H9 (cell line): ENCODE measurements at regions not wholly inside any gene's neighbourhood (a gene's known extent, or its start where the extent isn't known, plus 50 kb on each side); places are given as distances from the start of the nearest gene placed in this dataset.

Experiments
- DNase-seq: peaks from one replicate; pipeline ENCODE4 v3.0.0-alpha.2; 2017
- H2AFZ ChIP-seq: one replicate; pipeline ENCODE4 v1.6.1; 2013; ENCODE audit warnings: mild to moderate bottlenecking, low read length, control low read depth, moderate library complexity
- H2AK5ac ChIP-seq: 2 replicates; pipeline ENCODE4 v1.6.1; 2013; ENCODE audit warnings: low read length, control low read depth, mixed read lengths; ENCODE audit not compliant: insufficient read length
- H2BK120ac ChIP-seq: one replicate; pipeline ENCODE4 v1.6.1; 2013; ENCODE audit warnings: low read depth, mild to moderate bottlenecking, low read length, control low read depth, inconsistent platforms; ENCODE audit not compliant: poor library complexity, severe bottlenecking
- H2BK12ac ChIP-seq: 2 replicates; pipeline ENCODE4 v1.6.1; 2013; ENCODE audit warnings: low read length, control low read depth, mixed read lengths, low read depth; ENCODE audit not compliant: insufficient read length
- H2BK15ac ChIP-seq: 2 replicates; pipeline ENCODE4 v1.6.1; 2013; ENCODE audit warnings: low read depth, low read length, control low read depth
- H2BK20ac ChIP-seq: one replicate; pipeline ENCODE4 v1.6.1; 2013; ENCODE audit warnings: low read depth, mild to moderate bottlenecking, low read length, control low read depth, inconsistent platforms; ENCODE audit not compliant: poor library complexity, severe bottlenecking
- H2BK5ac ChIP-seq: 2 replicates; pipeline ENCODE4 v1.6.1; 2013; ENCODE audit warnings: low read length, control low read depth, mixed read lengths; ENCODE audit not compliant: insufficient read length
- H3K14ac ChIP-seq: 2 replicates; pipeline ENCODE4 v1.6.1; 2013; ENCODE audit warnings: low read length, control low read depth; ENCODE audit not compliant: insufficient read depth
- H3K18ac ChIP-seq: 2 replicates; pipeline ENCODE4 v1.6.1; 2013; ENCODE audit warnings: low read depth, mild to moderate bottlenecking, mixed read lengths, low read length, control low read depth; ENCODE audit not compliant: insufficient read length
- H3K23ac ChIP-seq: 2 replicates; pipeline ENCODE4 v1.6.1; 2013; ENCODE audit warnings: low read length, control low read depth, mixed read lengths, low read depth; ENCODE audit not compliant: insufficient read length
- H3K23me2 ChIP-seq: 2 replicates; pipeline ENCODE4 v1.6.1; 2013; ENCODE audit warnings: low read depth, mild to moderate bottlenecking, mixed read lengths, low read length, control low read depth; ENCODE audit not compliant: insufficient read length, poor library complexity, severe bottlenecking
- H3K27ac ChIP-seq: 2 replicates; pipeline ENCODE4 v1.5.1; 2013; ENCODE audit warnings: low read length, control low read depth, mixed read lengths, low read depth; ENCODE audit not compliant: insufficient read length
- H3K27me3 ChIP-seq: 2 replicates; pipeline ENCODE4 v1.6.1; 2013; ENCODE audit warnings: low read length, control low read depth, inconsistent platforms; ENCODE audit not compliant: insufficient read depth
- H3K4ac ChIP-seq: 2 replicates; pipeline ENCODE4 v1.6.1; 2013; ENCODE audit warnings: low read depth, mild to moderate bottlenecking, control low read depth, inconsistent platforms, low read length, moderate library complexity
- H3K4me1 ChIP-seq: 2 replicates; pipeline ENCODE4 v1.6.1; 2013; ENCODE audit warnings: low read length, control low read depth, inconsistent platforms; ENCODE audit not compliant: insufficient read depth
- H3K4me2 ChIP-seq: 2 replicates; pipeline ENCODE4 v1.6.1; 2013; ENCODE audit warnings: low read length, control low read depth, mixed read lengths; ENCODE audit not compliant: insufficient read length, insufficient read depth
- H3K56ac ChIP-seq: 2 replicates; pipeline ENCODE4 v1.6.1; 2013; ENCODE audit warnings: low read depth, mild to moderate bottlenecking, mixed read lengths, low read length, control low read depth; ENCODE audit not compliant: insufficient read length
- H3K79me1 ChIP-seq: 2 replicates; pipeline ENCODE4 v1.6.1; 2013; ENCODE audit warnings: low read depth, mild to moderate bottlenecking, moderate library complexity, low read length, control low read depth, inconsistent platforms; ENCODE audit not compliant: insufficient read depth, poor library complexity, severe bottlenecking
- H3K79me2 ChIP-seq: 2 replicates; pipeline ENCODE4 v1.6.1; 2013; ENCODE audit warnings: low read length, control low read depth, inconsistent platforms; ENCODE audit not compliant: insufficient read depth
- H3K9ac ChIP-seq: 2 replicates; pipeline ENCODE4 v1.6.1; 2013; ENCODE audit warnings: low read length, control low read depth, mixed read lengths; ENCODE audit not compliant: insufficient read length; ENCODE audit errors: extremely low read depth
- H3K9me3 ChIP-seq: one replicate; pipeline ENCODE4 v1.6.1; 2013; ENCODE audit warnings: low read depth, low read length, inconsistent platforms; ENCODE audit not compliant: control insufficient read depth
- H3T11ph ChIP-seq: one replicate; pipeline ENCODE4 v1.6.1; 2013; ENCODE audit warnings: mild to moderate bottlenecking, low read length, control low read depth, inconsistent platforms
- H4K20me1 ChIP-seq: one replicate; pipeline ENCODE4 v1.6.1; 2013; ENCODE audit not compliant: control insufficient read depth, insufficient read length, insufficient read depth
- H4K5ac ChIP-seq: 2 replicates; pipeline ENCODE4 v1.6.1; 2013; ENCODE audit warnings: low read depth, mild to moderate bottlenecking, mixed read lengths, low read length, control low read depth; ENCODE audit not compliant: insufficient read length
- H4K8ac ChIP-seq: replicated peaks from 2 replicates; pipeline ENCODE4 v1.6.1; 2013; ENCODE audit warnings: low read length, control low read depth, mixed read lengths, low read depth; ENCODE audit not compliant: insufficient read length
- H4K91ac ChIP-seq: 2 replicates; pipeline ENCODE4 v1.6.1; 2013; ENCODE audit warnings: low read depth, mild to moderate bottlenecking, moderate library complexity, mixed read lengths, low read length, control low read depth; ENCODE audit not compliant: insufficient read length
- H3K27ac Mint-ChIP-seq, 3 experiments: 2 replicates in 2 of 3; 3 replicates in 1 of 3; pipeline ENCODE4 v1.8.0; 2020 to 2021; ENCODE audit warnings: mixed read lengths in 3 of 3, mild to moderate bottlenecking in 1 of 3, moderate library complexity in 1 of 3
- H3K27me3 Mint-ChIP-seq: 2 replicates; pipeline ENCODE4 v1.8.0; 2021; ENCODE audit warnings: low read depth, mild to moderate bottlenecking, moderate library complexity, mixed read lengths
- H3K36me3 Mint-ChIP-seq, 3 experiments: 2 replicates in 2 of 3; 3 replicates in 1 of 3; pipeline ENCODE4 v1.8.0; 2020 to 2021; ENCODE audit warnings: low read depth in 3 of 3, mixed read lengths in 3 of 3; ENCODE audit not compliant: insufficient read depth in 1 of 3
- H3K4me1 Mint-ChIP-seq, 2 experiments: 2 replicates each; pipeline ENCODE4 v1.8.0; 2020; ENCODE audit warnings: mixed read lengths in 2 of 2
- H3K4me3 Mint-ChIP-seq, 2 experiments: 2 replicates in 1 of 2; 3 replicates in 1 of 2; pipeline ENCODE4 v1.8.0; 2020 to 2021; ENCODE audit warnings: mild to moderate bottlenecking in 2 of 2, mixed read lengths in 2 of 2, moderate library complexity in 1 of 2
- H3K9me3 Mint-ChIP-seq, 2 experiments: 2 replicates in 1 of 2; 3 replicates in 1 of 2; pipeline ENCODE4 v1.8.0; 2020; ENCODE audit warnings: mild to moderate bottlenecking in 2 of 2, mixed read lengths in 2 of 2, moderate library complexity in 1 of 2
- WGBS: extraction: QIAGEN DNeasy Blood & Tissue Kit; methylation state at CpG from one replicate; pipeline ENCODE4 v1.1.7; 2013; ENCODE audit warnings: missing lambda C conversion rate, low lambda C conversion rate, mixed read lengths; ENCODE audit not compliant: insufficient read length; ENCODE audit errors: extremely low coverage; 5-methylcytosine and 5-hydroxymethylcytosine counted together
- TF ChIP-seq, protein P1 (sequence below): fragments of 200-600 bp; sonication (generic); conservative IDR thresholded peaks from 3 replicates; pipeline ENCODE4 v1.8.0; 2021; ENCODE audit warnings: antibody characterized with exemption, mild to moderate bottlenecking

DNA sequence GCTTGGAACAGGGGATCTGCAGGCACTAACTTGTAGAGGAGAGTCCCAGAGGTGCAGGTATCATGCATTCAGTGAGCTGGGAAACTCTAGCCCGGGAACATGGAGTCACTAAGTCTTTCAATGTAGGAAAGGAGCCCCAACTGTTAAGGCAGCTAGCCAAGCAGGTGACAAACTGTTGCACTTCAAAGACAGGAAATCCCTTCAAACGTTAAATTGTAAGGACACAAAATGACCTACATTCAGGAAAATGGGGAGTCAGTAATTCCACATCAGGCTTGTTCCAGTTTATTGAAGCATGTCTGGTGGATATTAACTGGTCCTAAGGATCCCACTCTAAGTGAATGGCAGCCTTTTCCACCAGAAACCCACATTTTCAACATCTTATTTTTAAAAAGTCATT lies 364.5 kb downstream of the MTX2 start:
- no peak overlapping the region for H2BK5ac ChIP-seq
- no peak overlapping the region for H2BK15ac ChIP-seq
- H3T11ph ChIP-seq, result no peak overlapping the region
- H3K4me2 ChIP-seq, result no peak overlapping the region
- H3K4me3 Mint-ChIP-seq, result no peak overlapping the region
- H4K5ac ChIP-seq, result no peak overlapping the region
- no peak overlapping the region for H2AK5ac ChIP-seq
- peaks cover 9% of the 10 kb centered on the region; the same call in 1 of the 2 replicates for H3K27me3 ChIP-seq
- no peak overlapping the region for H2BK12ac ChIP-seq
- H3K9me3 ChIP-seq, result no peaks in the 10 kb centered on the region
- no peak overlapping the region for H3K9ac ChIP-seq
- H3K4me1 Mint-ChIP-seq, result peaks cover 5% of the 10 kb centered on the region in 2 experiments; a peak in 1 of 4 replicates
- H4K20me1 ChIP-seq, result no peaks in the 10 kb centered on the region
- H3K27ac ChIP-seq, result no peak overlapping the region
- H3K27ac Mint-ChIP-seq, result no peak overlapping the region
- no peaks in the 10 kb centered on the region for H3K9me3 Mint-ChIP-seq
- no peaks in the 10 kb centered on the region for H3K79me2 ChIP-seq
- H3K4me1 ChIP-seq, result no peaks in the 10 kb centered on the region
- no peaks in the 10 kb centered on the region for H3K36me3 Mint-ChIP-seq
- no peak overlapping the region for H2BK20ac ChIP-seq
- TF ChIP-seq, protein P1, sequence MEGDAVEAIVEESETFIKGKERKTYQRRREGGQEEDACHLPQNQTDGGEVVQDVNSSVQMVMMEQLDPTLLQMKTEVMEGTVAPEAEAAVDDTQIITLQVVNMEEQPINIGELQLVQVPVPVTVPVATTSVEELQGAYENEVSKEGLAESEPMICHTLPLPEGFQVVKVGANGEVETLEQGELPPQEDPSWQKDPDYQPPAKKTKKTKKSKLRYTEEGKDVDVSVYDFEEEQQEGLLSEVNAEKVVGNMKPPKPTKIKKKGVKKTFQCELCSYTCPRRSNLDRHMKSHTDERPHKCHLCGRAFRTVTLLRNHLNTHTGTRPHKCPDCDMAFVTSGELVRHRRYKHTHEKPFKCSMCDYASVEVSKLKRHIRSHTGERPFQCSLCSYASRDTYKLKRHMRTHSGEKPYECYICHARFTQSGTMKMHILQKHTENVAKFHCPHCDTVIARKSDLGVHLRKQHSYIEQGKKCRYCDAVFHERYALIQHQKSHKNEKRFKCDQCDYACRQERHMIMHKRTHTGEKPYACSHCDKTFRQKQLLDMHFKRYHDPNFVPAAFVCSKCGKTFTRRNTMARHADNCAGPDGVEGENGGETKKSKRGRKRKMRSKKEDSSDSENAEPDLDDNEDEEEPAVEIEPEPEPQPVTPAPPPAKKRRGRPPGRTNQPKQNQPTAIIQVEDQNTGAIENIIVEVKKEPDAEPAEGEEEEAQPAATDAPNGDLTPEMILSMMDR, result no peak
- H2AFZ ChIP-seq, result no peak overlapping the region
- no peaks in the 10 kb centered on the region for H3K79me1 ChIP-seq
- no peak overlapping the region for H3K23ac ChIP-seq
- peaks cover 4% of the 10 kb centered on the region for H3K23me2 ChIP-seq
- no peak overlapping the region for H3K4ac ChIP-seq
- no peak overlapping the region for H3K56ac ChIP-seq
- H3K27me3 Mint-ChIP-seq, result peaks cover 67% of the 10 kb centered on the region
- no peak overlapping the region for H3K14ac ChIP-seq
- no peak overlapping the region for H3K18ac ChIP-seq
- H2BK120ac ChIP-seq, result no peak overlapping the region
- no peak for DNase-seq
- H4K91ac ChIP-seq, result no peak overlapping the region
- WGBS, result no CpG with 5 or more reads among the region's 2 CpGs
- no peak overlapping the region for H4K8ac ChIP-seq
